ENCODE measurements at regions not wholly inside any gene's neighbourhood (a gene's known extent, or its start where the extent isn't known, plus 50 kb on each side); places are given as distances from the start of the nearest gene placed in this dataset.

GRCh38 chr3:168157099-168157700, 61.5 kb upstream of the GOLIM4 start:
- no peaks in the 10 kb centered on the region for H3K4me1 ChIP-seq
- H3K36me3 ChIP-seq, result no peaks in the 10 kb centered on the region
- intact Hi-C loops (cut with micrococcal nuclease), result no loop called here
- no peaks in the 10 kb centered on the region for H3K27me3 ChIP-seq (ENCODE audit: low read depth)
- DNase-seq, result no peak
- H3K4me3 ChIP-seq, result no peak overlapping the region
- peaks cover 10% of the 10 kb centered on the region for H3K9me3 ChIP-seq (replicated peaks)
- no peak for TF ChIP-seq CTCF (IDR thresholded peaks at IDR 0.05; ENCODE audit: borderline replicate concordance)
- H3K27ac ChIP-seq (replicated peaks), result no peak overlapping the region

- H3K27me3 ChIP-seq (ENCODE audit: low read depth), result no peaks in the 10 kb centered on the region
- no peak for DNase-seq
- H3K4me3 ChIP-seq, result no peak overlapping the region
- H3K4me1 ChIP-seq, result no peaks in the 10 kb centered on the region
- peaks cover 17% of the 10 kb centered on the region for H3K9me3 ChIP-seq (replicated peaks)
- no peak overlapping the region for H3K27ac ChIP-seq (replicated peaks)
- intact Hi-C loops (cut with micrococcal nuclease), result no loop called here
- H3K36me3 ChIP-seq, result no peaks in the 10 kb centered on the region
- TF ChIP-seq CTCF (IDR thresholded peaks at IDR 0.05; ENCODE audit: borderline replicate concordance), result no peak
Measured at GRCh38 chr3:168156479-168156878, 60.8 kb upstream of the GOLIM4 start.

- no peak for TF ChIP-seq CTCF (IDR thresholded peaks at IDR 0.05; ENCODE audit: borderline replicate concordance)
- Histone ChIP-seq H3K4me3 (no peak overlapping the region), H3K27ac (replicated peaks) (no peak overlapping the region), H3K9me3 (replicated peaks) (peaks cover 20% of the 10 kb centered on the region), H3K27me3 (ENCODE audit: low read depth) (no peaks in the 10 kb centered on the region), H3K4me1 (no peaks in the 10 kb centered on the region), H3K36me3 (no peaks in the 10 kb centered on the region)
- intact Hi-C loops (cut with micrococcal nuclease), result no loop called here
- DNase-seq, result no peak
Measured at GRCh38 chr3:168155303-168155702, 59.6 kb upstream of the GOLIM4 start.

GRCh38 chr3:168154089-168154488, 58.4 kb upstream of the GOLIM4 start:
- no peak for TF ChIP-seq CTCF (IDR thresholded peaks at IDR 0.05; ENCODE audit: borderline replicate concordance)
- no peak overlapping the region for H3K4me3 ChIP-seq
- H3K27me3 ChIP-seq (ENCODE audit: low read depth), result no peaks in the 10 kb centered on the region
- peaks cover 20% of the 10 kb centered on the region for H3K9me3 ChIP-seq (replicated peaks)
- no peak overlapping the region for H3K27ac ChIP-seq (replicated peaks)
- no peaks in the 10 kb centered on the region for H3K36me3 ChIP-seq
- no peaks in the 10 kb centered on the region for H3K4me1 ChIP-seq
- intact Hi-C loops (cut with micrococcal nuclease), result no loop called here
- DNase-seq, result no peak

- no peak for DNase-seq
- Histone ChIP-seq H3K27ac (replicated peaks) (no peak overlapping the region), H3K27me3 (ENCODE audit: low read depth) (no peaks in the 10 kb centered on the region), H3K9me3 (replicated peaks) (peaks cover 20% of the 10 kb centered on the region), H3K4me3 (no peak overlapping the region), H3K4me1 (no peaks in the 10 kb centered on the region), H3K36me3 (no peaks in the 10 kb centered on the region)
- no peak for TF ChIP-seq CTCF (IDR thresholded peaks at IDR 0.05; ENCODE audit: borderline replicate concordance)
- intact Hi-C loops (cut with micrococcal nuclease), result no loop called here
Measured at GRCh38 chr3:168152149-168152548, 56.4 kb upstream of the GOLIM4 start.

Small RNA genes lying in the stretch of these regions (microRNA-seq; reads per million reads assigned to microRNA genes)
- 1.9 reads per million for gene MIR551B
